Transverse colon (tissue), 4 donors: ENCODE measurements at regions not wholly inside any gene's neighbourhood (a gene's known extent, or its start where the extent isn't known, plus 50 kb on each side); places are given as distances from the start of the nearest gene placed in this dataset.

Experiments
- EP300 ChIP-seq: sonication (generic); formaldehyde crosslinking; IDR thresholded peaks from one replicate; pipeline ENCODE4 v1.6.1; 2017; ENCODE audit warnings: antibody characterized with exemption, low read depth
- POLR2A ChIP-seq: fragments of 450-650 bp; IDR thresholded peaks from one replicate; pipeline ENCODE4 v1.6.1; 2016; ENCODE audit warnings: antibody characterized with exemption, mild to moderate bottlenecking, moderate library complexity
- POLR2AphosphoS5 ChIP-seq, 3 donors: sonication (generic); formaldehyde crosslinking; IDR thresholded peaks; one replicate each; pipeline ENCODE4 v1.6.1; 2016; ENCODE audit warnings: antibody characterized with exemption in 3 of 3
- TF ChIP-seq, protein P1 (sequence below), 5 experiments: fragments of 200-600 bp in 3 of 5; fragments of 450-650 bp in 2 of 5; sonication (generic) in 3 of 5; IDR thresholded peaks; 1 replicate in 2 of 5; 2 replicates in 3 of 5; pipeline ENCODE4 v1.5.1; 2016 to 2017; ENCODE audit warnings: antibody characterized with exemption in 5 of 5, inconsistent platforms in 3 of 5, mild to moderate bottlenecking in 2 of 5, moderate library complexity in 1 of 5

DNA sequence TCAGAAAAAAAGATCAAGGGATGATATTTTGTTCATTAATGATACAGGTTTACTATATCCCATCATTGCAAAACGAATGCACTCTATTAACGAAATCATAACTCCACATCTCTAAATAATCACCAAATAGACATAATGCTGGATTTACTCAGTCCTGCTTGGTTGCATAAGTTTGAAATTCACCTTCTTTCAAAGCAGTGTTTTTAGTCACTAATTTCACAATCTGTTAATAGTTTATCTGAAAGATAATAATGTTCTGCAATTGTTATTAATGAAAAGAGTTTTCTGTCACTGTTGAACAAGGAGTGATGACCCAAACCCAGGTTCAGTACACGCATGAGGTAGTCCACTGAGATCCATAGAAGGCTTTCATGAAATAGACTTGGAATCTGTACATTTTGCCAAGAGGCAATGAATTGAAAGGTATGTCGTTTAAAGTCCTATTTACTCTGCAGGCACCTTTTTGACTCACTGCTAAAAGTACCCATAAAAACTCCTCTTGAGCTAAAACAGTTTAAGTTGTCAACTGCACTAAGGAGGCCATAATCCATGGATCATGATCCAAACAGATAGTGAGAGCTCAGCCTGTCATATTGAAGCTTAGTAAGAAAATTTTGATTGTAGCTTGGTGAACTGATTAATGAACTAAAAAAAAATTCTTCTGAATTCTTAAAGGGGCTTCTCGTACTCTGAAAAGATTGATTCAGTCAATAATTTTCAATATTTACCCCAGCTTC, 75.6 kb upstream of the MBNL1 start:
- TF ChIP-seq, protein P1, sequence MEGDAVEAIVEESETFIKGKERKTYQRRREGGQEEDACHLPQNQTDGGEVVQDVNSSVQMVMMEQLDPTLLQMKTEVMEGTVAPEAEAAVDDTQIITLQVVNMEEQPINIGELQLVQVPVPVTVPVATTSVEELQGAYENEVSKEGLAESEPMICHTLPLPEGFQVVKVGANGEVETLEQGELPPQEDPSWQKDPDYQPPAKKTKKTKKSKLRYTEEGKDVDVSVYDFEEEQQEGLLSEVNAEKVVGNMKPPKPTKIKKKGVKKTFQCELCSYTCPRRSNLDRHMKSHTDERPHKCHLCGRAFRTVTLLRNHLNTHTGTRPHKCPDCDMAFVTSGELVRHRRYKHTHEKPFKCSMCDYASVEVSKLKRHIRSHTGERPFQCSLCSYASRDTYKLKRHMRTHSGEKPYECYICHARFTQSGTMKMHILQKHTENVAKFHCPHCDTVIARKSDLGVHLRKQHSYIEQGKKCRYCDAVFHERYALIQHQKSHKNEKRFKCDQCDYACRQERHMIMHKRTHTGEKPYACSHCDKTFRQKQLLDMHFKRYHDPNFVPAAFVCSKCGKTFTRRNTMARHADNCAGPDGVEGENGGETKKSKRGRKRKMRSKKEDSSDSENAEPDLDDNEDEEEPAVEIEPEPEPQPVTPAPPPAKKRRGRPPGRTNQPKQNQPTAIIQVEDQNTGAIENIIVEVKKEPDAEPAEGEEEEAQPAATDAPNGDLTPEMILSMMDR (IDR thresholded peaks at IDR 0.05): no peak
- TF ChIP-seq POLR2A (no peak), EP300 (no peak), POLR2AphosphoS5 (IDR thresholded peaks at IDR 0.05) (no peak)
